Keratinocyte (primary cell): ENCODE measurements at regions not wholly inside any gene's neighbourhood (a gene's known extent, or its start where the extent isn't known, plus 50 kb on each side); places are given as distances from the start of the nearest gene placed in this dataset.

Experiments used
- DNase-seq: peaks from one replicate; pipeline ENCODE4 v3.0.0-alpha.2; 2011; ENCODE audit warnings: low read depth, missing footprints, low spot score
- FAIRE-seq: peaks from 2 replicates; lab custom pipeline; 2011; peaks lifted over from hg19 to GRCh38; lab: Jason Lieb, UNC
- H2AFZ ChIP-seq: 2 replicates; pipeline ENCODE4 v1.6.0; 2012; ENCODE audit warnings: low read length, control low read depth, inconsistent platforms; ENCODE audit not compliant: control insufficient read depth
- H3K27ac ChIP-seq: 2 replicates; pipeline ENCODE4 v1.5.1; 2011; ENCODE audit warnings: low read length; ENCODE audit not compliant: control insufficient read depth, insufficient read depth
- H3K27me3 ChIP-seq: 3 replicates; pipeline ENCODE4 v1.6.0; 2011; ENCODE audit warnings: low read length; ENCODE audit not compliant: control insufficient read depth, insufficient read depth; ENCODE audit errors: extremely low read depth
- H3K36me3 ChIP-seq, 2 experiments: 2 replicates in 1 of 2; 3 replicates in 1 of 2; pipeline ENCODE4 v1.5.1; 2011; ENCODE audit warnings: low read length in 2 of 2, mild to moderate bottlenecking in 1 of 2; ENCODE audit not compliant: control insufficient read depth in 2 of 2, insufficient read depth in 2 of 2; ENCODE audit errors: extremely low read depth in 1 of 2
- H3K4me1 ChIP-seq: 3 replicates; pipeline ENCODE4 v1.5.1; 2011; ENCODE audit warnings: low read length; ENCODE audit not compliant: control insufficient read depth, insufficient read depth; ENCODE audit errors: extremely low read depth
- H3K4me2 ChIP-seq: 3 replicates; pipeline ENCODE4 v1.6.0; 2011; ENCODE audit warnings: low read depth, low read length; ENCODE audit not compliant: control insufficient read depth, insufficient read depth; ENCODE audit errors: extremely low read depth
- H3K4me3 ChIP-seq, 3 experiments: fragments of 200-600 bp in 1 of 3; sonication (generic) in 1 of 3; 2 replicates in 2 of 3; 3 replicates in 1 of 3; pipeline ENCODE4 v1.5.1; 2011 to 2016; ENCODE audit warnings: low read length in 3 of 3, mild to moderate bottlenecking in 3 of 3, control low read depth in 2 of 3, inconsistent platforms in 1 of 3, low read depth in 1 of 3, mixed read lengths in 1 of 3, mixed run types in 1 of 3, moderate library complexity in 1 of 3; ENCODE audit not compliant: control insufficient read depth in 2 of 3, insufficient read depth in 2 of 3; ENCODE audit errors: extremely low read depth in 1 of 3
- H3K79me2 ChIP-seq: 2 replicates; pipeline ENCODE4 v1.6.0; 2012; ENCODE audit warnings: low read length; ENCODE audit not compliant: control insufficient read depth, insufficient read depth
- H3K9ac ChIP-seq: 3 replicates; pipeline ENCODE4 v1.6.0; 2011; ENCODE audit warnings: low read length; ENCODE audit not compliant: control insufficient read depth, insufficient read depth; ENCODE audit errors: extremely low read depth
- H3K9me1 ChIP-seq: 3 replicates; pipeline ENCODE4 v1.6.0; 2011; ENCODE audit warnings: low read length; ENCODE audit not compliant: control insufficient read depth, insufficient read depth; ENCODE audit errors: extremely low read depth
- H3K9me3 ChIP-seq: 2 replicates; pipeline ENCODE4 v1.5.1; 2012; ENCODE audit warnings: low read depth, low read length; ENCODE audit not compliant: control insufficient read depth
- H4K20me1 ChIP-seq: 3 replicates; pipeline ENCODE4 v1.6.0; 2011; ENCODE audit warnings: low read length; ENCODE audit not compliant: control insufficient read depth, insufficient read depth; ENCODE audit errors: extremely low read depth
- EZH2 ChIP-seq: IDR thresholded peaks from one replicate; pipeline ENCODE4 v1.6.1; 2012; ENCODE audit warnings: inconsistent platforms, mild to moderate bottlenecking, low read length, moderate library complexity
- dilution Hi-C: fragments of 300-500 bp; cut with MboI; formaldehyde crosslinking; loops from one replicate; pipeline ENCODE4 v1.7.0; 2020; ENCODE audit warnings: low sequenced_read_pairs; ENCODE audit not compliant: extremely low pct_ligation_motif_present
- TF ChIP-seq, protein P1 (sequence below), 3 experiments: IDR thresholded peaks in 1 of 3; conservative IDR thresholded peaks in 1 of 3; optimal IDR thresholded peaks in 1 of 3; 2 replicates in 2 of 3; 3 replicates in 1 of 3; pipeline versions ENCODE3 to v1.5.1; 2011; ENCODE audit warnings: low read length in 3 of 3, mild to moderate bottlenecking in 3 of 3, moderate library complexity in 2 of 3, control low read depth in 1 of 3, inconsistent platforms in 1 of 3; ENCODE audit not compliant: insufficient read depth in 2 of 3; ENCODE audit errors: extremely low read depth in 1 of 3

DNA sequence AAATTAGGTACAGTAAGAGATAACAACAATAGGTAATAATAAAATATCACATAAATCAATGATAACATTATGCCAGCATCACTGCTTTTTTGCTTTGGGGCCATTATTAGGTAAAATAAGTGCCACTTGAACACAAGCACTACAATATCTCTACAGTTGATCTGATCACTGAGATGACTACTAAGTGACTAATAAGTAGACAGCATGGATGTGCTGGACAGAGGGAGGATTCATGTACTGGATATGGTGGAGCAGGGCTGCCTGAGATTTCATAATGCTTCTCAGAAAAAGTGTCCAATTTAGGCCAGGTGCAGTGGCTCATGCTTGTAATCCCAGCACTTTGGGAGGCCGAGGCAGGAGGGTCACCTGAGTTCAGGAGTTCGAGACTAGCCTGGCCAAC, 137.8 kb upstream of the IL1RAPL2 start:
- no peaks in the 10 kb centered on the region for H3K9me3 ChIP-seq
- H3K4me3 ChIP-seq = no peak overlapping the region
- no peaks in the 10 kb centered on the region for H4K20me1 ChIP-seq
- DNase-seq (peak; percentile 26), FAIRE-seq (peak; percentile 59)
- no peak overlapping the region for H3K27ac ChIP-seq
- H3K4me1 ChIP-seq = peaks cover 28% of the 10 kb centered on the region
- H3K9ac ChIP-seq = no peak overlapping the region
- H3K4me2 ChIP-seq = no peak overlapping the region
- no peaks in the 10 kb centered on the region for H3K36me3 ChIP-seq
- dilution Hi-C loops = no loop called here
- no peaks in the 10 kb centered on the region for H3K79me2 ChIP-seq
- TF ChIP-seq, protein P1, sequence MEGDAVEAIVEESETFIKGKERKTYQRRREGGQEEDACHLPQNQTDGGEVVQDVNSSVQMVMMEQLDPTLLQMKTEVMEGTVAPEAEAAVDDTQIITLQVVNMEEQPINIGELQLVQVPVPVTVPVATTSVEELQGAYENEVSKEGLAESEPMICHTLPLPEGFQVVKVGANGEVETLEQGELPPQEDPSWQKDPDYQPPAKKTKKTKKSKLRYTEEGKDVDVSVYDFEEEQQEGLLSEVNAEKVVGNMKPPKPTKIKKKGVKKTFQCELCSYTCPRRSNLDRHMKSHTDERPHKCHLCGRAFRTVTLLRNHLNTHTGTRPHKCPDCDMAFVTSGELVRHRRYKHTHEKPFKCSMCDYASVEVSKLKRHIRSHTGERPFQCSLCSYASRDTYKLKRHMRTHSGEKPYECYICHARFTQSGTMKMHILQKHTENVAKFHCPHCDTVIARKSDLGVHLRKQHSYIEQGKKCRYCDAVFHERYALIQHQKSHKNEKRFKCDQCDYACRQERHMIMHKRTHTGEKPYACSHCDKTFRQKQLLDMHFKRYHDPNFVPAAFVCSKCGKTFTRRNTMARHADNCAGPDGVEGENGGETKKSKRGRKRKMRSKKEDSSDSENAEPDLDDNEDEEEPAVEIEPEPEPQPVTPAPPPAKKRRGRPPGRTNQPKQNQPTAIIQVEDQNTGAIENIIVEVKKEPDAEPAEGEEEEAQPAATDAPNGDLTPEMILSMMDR (optimal IDR thresholded peaks at IDR 0.05 in 1 of 3, IDR thresholded peaks at IDR 0.05 in 1 of 3, conservative IDR thresholded peaks at IDR 0.05 in 1 of 3; ENCODE audit: extremely low read depth in 1 of 3, insufficient read depth in 2 of 3, low read length in 3 of 3) = no peak
- TF ChIP-seq EZH2 = no peak
- H2AFZ ChIP-seq = no peak overlapping the region
- H3K9me1 ChIP-seq = no peaks in the 10 kb centered on the region
- no peaks in the 10 kb centered on the region for H3K27me3 ChIP-seq

DNA sequence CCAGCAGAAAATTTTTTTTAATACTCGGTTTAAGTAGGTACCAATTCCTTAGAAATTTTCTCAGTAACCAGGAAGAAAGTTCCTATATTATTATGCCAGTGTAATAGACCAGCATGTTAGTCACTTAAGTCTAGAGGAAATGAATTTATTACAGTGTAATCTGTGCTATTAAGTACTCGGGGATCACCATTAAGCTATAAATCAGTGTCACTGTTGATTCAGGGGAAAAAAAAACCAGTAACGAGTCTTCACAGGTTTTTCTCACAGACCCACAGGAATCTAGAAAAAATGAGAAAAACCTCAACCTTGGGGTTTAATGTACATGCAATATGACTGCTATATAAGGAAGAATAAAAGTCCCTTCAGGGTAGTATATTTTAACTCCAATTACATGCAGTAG, 138.3 kb upstream of the IL1RAPL2 start:
- Histone ChIP-seq H3K36me3 (no peaks in the 10 kb centered on the region), H3K27ac (no peak overlapping the region), H3K9me3 (no peaks in the 10 kb centered on the region), H3K4me1 (peaks cover 28% of the 10 kb centered on the region), H3K27me3 (no peaks in the 10 kb centered on the region), H3K79me2 (no peaks in the 10 kb centered on the region), H3K4me3 (no peak overlapping the region), H2AFZ (no peak overlapping the region), H3K9ac (no peak overlapping the region), H3K9me1 (no peaks in the 10 kb centered on the region), H4K20me1 (no peaks in the 10 kb centered on the region), H3K4me2 (no peak overlapping the region)
- TF ChIP-seq, protein P1 (optimal IDR thresholded peaks at IDR 0.05 in 1 of 3, IDR thresholded peaks at IDR 0.05 in 1 of 3, conservative IDR thresholded peaks at IDR 0.05 in 1 of 3; ENCODE audit: extremely low read depth in 1 of 3, insufficient read depth in 2 of 3, low read length in 3 of 3) = no peak
- TF ChIP-seq EZH2 = no peak
- FAIRE-seq (no peak), DNase-seq (no peak)
- dilution Hi-C loops = no loop called here
